ENCODE measurements at regions not wholly inside any gene's neighbourhood (a gene's known extent, or its start where the extent isn't known, plus 50 kb on each side); places are given as distances from the start of the nearest gene placed in this dataset.

- TF ChIP-seq CTCF (IDR thresholded peaks at IDR 0.05; ENCODE audit: insufficient read depth, low read depth, low read length) (no peak), EZH2 (IDR thresholded peaks at IDR 0.05; ENCODE audit: insufficient read depth, low read length) (no peak)
Measured at GRCh38 chr14:50022661-50023060, 93.7 kb downstream of the VCPKMT start.

Measured in astrocyte (in vitro differentiated cells and primary cell).